Lung (tissue), 11 donors: ENCODE measurements at regions not wholly inside any gene's neighbourhood (a gene's known extent, or its start where the extent isn't known, plus 50 kb on each side); places are given as distances from the start of the nearest gene placed in this dataset.

ENCODE experiments used
- ATAC-seq: fragments of 200-7000 bp; cut with Tn5 transposase; one replicate; pipeline ENCODE4 v1.9.1; 2020; ENCODE audit warnings: moderate number of reproducible peaks; ENCODE audit not compliant: insufficient read depth, low FRiP score
- DNase-seq, 3 donors: peaks; one replicate each; pipeline ENCODE4 v3.0.0-alpha.2; 2013 to 2017
- H3K27ac ChIP-seq, 2 donors: one replicate each; pipeline ENCODE4 v1.5.1; 2013; ENCODE audit warnings: mild to moderate bottlenecking in 2 of 2, moderate library complexity in 2 of 2, control low read depth in 1 of 2, inconsistent platforms in 1 of 2, low read depth in 1 of 2, low read length in 1 of 2
- H3K27me3 ChIP-seq, 3 donors: one replicate each; pipeline ENCODE4 v1.5.1; 2013; ENCODE audit warnings: low read length in 2 of 3; ENCODE audit not compliant: control insufficient read depth in 3 of 3, insufficient read depth in 3 of 3
- H3K36me3 ChIP-seq, 4 donors: one replicate each; pipeline ENCODE4 v1.5.1; 2013; ENCODE audit warnings: low read length in 4 of 4, mild to moderate bottlenecking in 1 of 4, moderate library complexity in 1 of 4; ENCODE audit not compliant: control insufficient read depth in 4 of 4, insufficient read depth in 4 of 4
- H3K4me1 ChIP-seq, 5 donors: one replicate each; pipeline ENCODE4 v1.5.1; 2013; ENCODE audit warnings: low read length in 5 of 5, mild to moderate bottlenecking in 2 of 5, moderate library complexity in 1 of 5; ENCODE audit not compliant: control insufficient read depth in 5 of 5, insufficient read depth in 5 of 5
- H3K4me3 ChIP-seq: one replicate; pipeline ENCODE4 v1.5.1; 2013; ENCODE audit warnings: mild to moderate bottlenecking, control low read depth, moderate library complexity
- H3K9ac ChIP-seq, 2 donors: one replicate each; pipeline ENCODE4 v1.5.1; 2013; ENCODE audit warnings: low read length in 2 of 2, control low read depth in 1 of 2; ENCODE audit not compliant: insufficient read depth in 1 of 2
- H3K9me3 ChIP-seq, 4 donors: one replicate each; pipeline ENCODE4 v1.5.1; 2013; ENCODE audit warnings: low read length in 3 of 4, mild to moderate bottlenecking in 1 of 4, moderate library complexity in 1 of 4; ENCODE audit not compliant: control insufficient read depth in 4 of 4, insufficient read depth in 3 of 4
- WGBS, 2 donors: extraction: QIAGEN DNeasy Blood & Tissue Kit; methylation state at CpG; one replicate each; pipeline ENCODE4 v1.1.7; 2013; 5-methylcytosine and 5-hydroxymethylcytosine counted together
- TF ChIP-seq, protein P1 (sequence below): IDR thresholded peaks from 2 replicates; pipeline ENCODE4 v1.5.1; 2012; ENCODE audit warnings: mild to moderate bottlenecking; ENCODE audit errors: control extremely low read depth, extremely low read depth
- donor health status: control.
- donor health status: control.
- donor health status: Bipolar disorder and iron deficiency.
- donor health status: healthy.
- donor health status: DM: yes; HTN: yes; CAD: no.

DNA sequence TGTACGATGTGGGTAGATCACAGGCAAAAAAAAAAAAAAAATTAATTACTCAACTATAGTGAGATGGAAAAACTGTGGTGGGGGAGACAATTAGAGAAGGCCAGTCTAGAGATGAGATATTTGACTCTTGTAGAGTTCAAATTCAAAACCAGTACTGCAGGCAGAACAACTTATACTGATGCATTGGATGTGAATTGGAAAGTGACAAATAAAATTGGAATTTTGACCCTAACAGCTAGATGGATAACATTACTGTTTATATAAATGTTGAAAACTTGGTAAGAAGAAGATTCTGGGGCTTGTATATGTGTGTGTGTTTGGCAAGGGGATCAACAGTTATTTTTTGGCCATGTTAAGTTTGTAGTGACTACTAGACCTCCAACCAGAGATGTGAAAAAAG, 256.9 kb downstream of the RND3 start:
- 88 to 95% methylated on average over 1 of the region's 1 CpG for WGBS, 2 donors
- Histone ChIP-seq H3K27me3 (no peaks in the 10 kb centered on the region), H3K9me3 (no peaks in the 10 kb centered on the region), H3K36me3 (no peaks in the 10 kb centered on the region), H3K4me3 (no peak overlapping the region), H3K27ac (no peak overlapping the region), H3K9ac (no peak overlapping the region), H3K4me1 (peaks cover 0 to 30% (median 2%) of the 10 kb centered on the region in 5 donors)
- TF ChIP-seq, protein P1, sequence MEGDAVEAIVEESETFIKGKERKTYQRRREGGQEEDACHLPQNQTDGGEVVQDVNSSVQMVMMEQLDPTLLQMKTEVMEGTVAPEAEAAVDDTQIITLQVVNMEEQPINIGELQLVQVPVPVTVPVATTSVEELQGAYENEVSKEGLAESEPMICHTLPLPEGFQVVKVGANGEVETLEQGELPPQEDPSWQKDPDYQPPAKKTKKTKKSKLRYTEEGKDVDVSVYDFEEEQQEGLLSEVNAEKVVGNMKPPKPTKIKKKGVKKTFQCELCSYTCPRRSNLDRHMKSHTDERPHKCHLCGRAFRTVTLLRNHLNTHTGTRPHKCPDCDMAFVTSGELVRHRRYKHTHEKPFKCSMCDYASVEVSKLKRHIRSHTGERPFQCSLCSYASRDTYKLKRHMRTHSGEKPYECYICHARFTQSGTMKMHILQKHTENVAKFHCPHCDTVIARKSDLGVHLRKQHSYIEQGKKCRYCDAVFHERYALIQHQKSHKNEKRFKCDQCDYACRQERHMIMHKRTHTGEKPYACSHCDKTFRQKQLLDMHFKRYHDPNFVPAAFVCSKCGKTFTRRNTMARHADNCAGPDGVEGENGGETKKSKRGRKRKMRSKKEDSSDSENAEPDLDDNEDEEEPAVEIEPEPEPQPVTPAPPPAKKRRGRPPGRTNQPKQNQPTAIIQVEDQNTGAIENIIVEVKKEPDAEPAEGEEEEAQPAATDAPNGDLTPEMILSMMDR, result no peak
- no peak for ATAC-seq
- no peak for DNase-seq

DNA sequence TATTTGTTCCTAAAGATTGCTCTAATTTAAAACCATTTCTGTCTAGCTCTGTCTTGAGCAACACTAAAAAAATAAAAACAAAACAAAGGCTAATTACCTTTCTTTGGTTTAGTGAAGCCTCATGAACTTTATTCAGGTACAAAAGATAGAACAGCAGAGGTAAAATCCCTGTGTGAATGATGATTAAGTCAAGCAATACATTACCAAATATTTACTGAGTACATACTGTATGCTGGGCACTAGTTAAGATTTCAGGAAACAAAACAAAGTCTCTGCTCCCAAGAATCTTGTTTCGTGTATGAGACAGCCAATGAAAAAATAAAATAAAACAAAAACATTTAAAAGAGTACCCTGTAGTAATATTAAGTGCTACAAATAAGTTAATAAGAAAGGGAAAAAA, 257.5 kb downstream of the RND3 start:
- Histone ChIP-seq H3K4me1 (peaks cover 0 to 24% (median 0%) of the 10 kb centered on the region in 5 donors), H3K27me3 (no peaks in the 10 kb centered on the region), H3K9me3 (no peaks in the 10 kb centered on the region), H3K4me3 (no peak overlapping the region), H3K36me3 (no peaks in the 10 kb centered on the region), H3K27ac (no peak overlapping the region), H3K9ac (no peak overlapping the region)
- DNase-seq (no peak), ATAC-seq (no peak)
- TF ChIP-seq, protein P1, result no peak
- WGBS, 2 donors, result 0 to 45% methylated on average over 1 of the region's 1 CpG

DNA sequence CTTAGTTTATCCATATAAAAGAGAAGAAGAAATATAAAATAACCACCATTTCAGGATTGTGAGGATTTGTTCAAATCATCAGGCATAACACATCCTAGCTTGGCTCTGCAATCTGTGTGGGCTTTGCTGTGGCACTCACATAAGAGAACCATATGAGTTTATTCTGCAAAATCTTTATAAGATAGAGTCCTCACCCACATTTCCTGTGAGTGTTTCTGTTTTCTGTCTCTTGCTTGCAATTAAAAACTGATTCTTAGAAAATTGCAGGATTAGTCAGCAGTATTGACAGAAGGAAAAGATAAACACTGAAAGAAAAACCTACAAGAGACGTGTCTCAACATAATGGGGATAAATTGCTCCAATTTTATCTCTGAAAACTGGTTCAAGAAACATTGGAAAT, 258.5 kb downstream of the RND3 start:
- TF ChIP-seq, protein P1, result no peak
- Histone ChIP-seq H3K4me3 (no peak overlapping the region), H3K9me3 (no peaks in the 10 kb centered on the region), H3K36me3 (no peaks in the 10 kb centered on the region), H3K9ac (no peak overlapping the region), H3K4me1 (peaks cover 0 to 15% (median 0%) of the 10 kb centered on the region in 5 donors), H3K27me3 (no peaks in the 10 kb centered on the region), H3K27ac (no peak overlapping the region)
- ATAC-seq (no peak), DNase-seq (no peak)
- 52 to 83% methylated on average over 1 of the region's 1 CpG for WGBS, 2 donors

DNA sequence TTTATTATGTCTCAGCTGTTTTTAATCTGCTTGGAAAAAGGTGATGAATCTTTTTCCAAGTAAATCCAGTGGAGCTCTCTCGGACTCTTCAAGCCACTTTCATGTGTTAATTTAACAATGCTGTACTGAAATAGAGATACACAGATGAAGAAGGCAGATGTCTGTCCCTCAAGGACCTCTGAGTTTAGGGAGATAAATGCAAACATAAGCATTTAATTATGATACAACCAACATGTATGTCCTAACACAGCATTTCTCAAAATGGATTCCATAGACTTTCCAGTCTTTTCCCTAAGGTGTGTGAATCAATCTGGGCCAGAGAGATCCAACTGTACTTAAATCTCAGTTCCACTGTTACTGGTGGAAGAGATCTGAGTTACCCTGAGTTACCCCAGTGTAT, 262.4 kb downstream of the RND3 start:
- TF ChIP-seq, protein P1, result no peak
- H3K9ac ChIP-seq, result no peak overlapping the region
- DNase-seq, result no peak
- H3K36me3 ChIP-seq, result no peaks in the 10 kb centered on the region
- H3K9me3 ChIP-seq, result no peaks in the 10 kb centered on the region
- no peak for ATAC-seq
- peaks cover 0 to 15% (median 0%) of the 10 kb centered on the region in 5 donors for H3K4me1 ChIP-seq
- H3K4me3 ChIP-seq, result no peak overlapping the region
- 84 to 93% methylated on average over 1 of the region's 1 CpG for WGBS, 2 donors
- H3K27ac ChIP-seq, result no peak overlapping the region
- H3K27me3 ChIP-seq, result no peaks in the 10 kb centered on the region
